Activated T-cell treated with anti-CD3 and anti-CD28 coated beads, Interleukin-2, amount 50 U/mL, for 72 hours (primary cell): ENCODE measurements at regions not wholly inside any gene's neighbourhood (a gene's known extent, or its start where the extent isn't known, plus 50 kb on each side); places are given as distances from the start of the nearest gene placed in this dataset.

Source experiments
- ATAC-seq, 2 donors: fragments of 150-1000 bp; cut with Tn5 transposase; replicated peaks in 1 of 2; 2 replicates each; pipeline ENCODE4 v1.10.0; 2021; ENCODE audit warnings: moderate library complexity in 2 of 2, mild to moderate bottlenecking in 1 of 2
- DNase-seq, 2 donors: peaks; one replicate each; pipeline ENCODE4 v3.0.0; 2021 to 2022; ENCODE audit warnings: mixed read lengths in 1 of 2
- H3K27ac Mint-ChIP-seq: one replicate; pipeline ENCODE4 v1.8.0; 2022; ENCODE audit warnings: mild to moderate bottlenecking, moderate library complexity, mixed read lengths
- H3K27me3 Mint-ChIP-seq: one replicate; pipeline ENCODE4 v1.8.0; 2022; ENCODE audit warnings: low read depth, mixed read lengths
- H3K36me3 Mint-ChIP-seq, 2 donors: one replicate each; pipeline ENCODE4 v1.8.0; 2022; ENCODE audit warnings: mixed read lengths in 2 of 2, mild to moderate bottlenecking in 1 of 2; ENCODE audit not compliant: insufficient read depth in 2 of 2
- H3K4me1 Mint-ChIP-seq: one replicate; pipeline ENCODE4 v1.8.0; 2022; ENCODE audit warnings: low read depth, mixed read lengths
- H3K4me3 Mint-ChIP-seq, 2 donors: one replicate each; pipeline ENCODE4 v1.8.0; 2022; ENCODE audit warnings: mild to moderate bottlenecking in 2 of 2, mixed read lengths in 2 of 2, moderate library complexity in 2 of 2
- H3K9me3 Mint-ChIP-seq, 2 donors: one replicate each; pipeline ENCODE4 v1.8.0; 2022; ENCODE audit warnings: mixed read lengths in 2 of 2

- DNase-seq, result no peak
- H3K27me3 Mint-ChIP-seq, result peaks cover 14% of the 10 kb centered on the region
- peaks cover 0 to 1% of the 10 kb centered on the region in 2 donors for H3K36me3 Mint-ChIP-seq
- no peak overlapping the region for H3K4me3 Mint-ChIP-seq
- H3K27ac Mint-ChIP-seq, result no peak overlapping the region
- H3K9me3 Mint-ChIP-seq, result peaks cover 0 to 4% of the 10 kb centered on the region in 2 donors
- ATAC-seq, result no peak
- H3K4me1 Mint-ChIP-seq, result no peaks in the 10 kb centered on the region
Observed at GRCh38 chr6:113377362-113377942, 479.7 kb upstream of the MARCKS start.

GRCh38 chr6:113380591-113380990 is 476.6 kb upstream of the MARCKS start:
- no peaks in the 10 kb centered on the region for H3K36me3 Mint-ChIP-seq
- H3K27ac Mint-ChIP-seq, result no peak overlapping the region
- no peak overlapping the region for H3K4me3 Mint-ChIP-seq
- DNase-seq (no peak), ATAC-seq (peak in 1 of 2 donors; percentile 53)
- no peaks in the 10 kb centered on the region for H3K9me3 Mint-ChIP-seq
- no peaks in the 10 kb centered on the region for H3K27me3 Mint-ChIP-seq
- no peaks in the 10 kb centered on the region for H3K4me1 Mint-ChIP-seq

GRCh38 chr6:113381232-113381631 is 475.9 kb upstream of the MARCKS start:
- Mint-ChIP-seq H3K27me3 (no peaks in the 10 kb centered on the region), H3K27ac (no peak overlapping the region), H3K9me3 (no peaks in the 10 kb centered on the region), H3K36me3 (no peaks in the 10 kb centered on the region), H3K4me1 (no peaks in the 10 kb centered on the region), H3K4me3 (no peak overlapping the region)
- ATAC-seq (no peak), DNase-seq (no peak)

DNA sequence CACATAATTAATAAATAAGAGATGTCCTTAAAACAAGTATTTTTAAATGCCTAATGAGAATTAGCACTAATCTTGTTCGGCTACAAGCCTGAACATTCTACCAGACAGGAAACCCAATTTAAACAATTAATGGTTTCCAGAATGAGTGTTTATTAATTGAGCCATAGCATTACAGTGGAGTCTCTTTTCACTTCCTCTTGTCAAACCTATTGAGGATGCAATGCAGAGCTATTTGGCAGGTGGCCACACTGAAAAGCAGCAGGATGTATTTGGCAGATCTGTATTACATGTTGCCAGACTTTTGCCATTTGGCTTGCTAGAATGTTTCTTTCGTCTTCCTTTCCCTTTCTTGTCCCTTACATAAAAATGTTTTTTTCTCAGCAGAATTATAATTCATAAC is 475.2 kb upstream of the MARCKS start:
- Mint-ChIP-seq H3K4me1 (no peaks in the 10 kb centered on the region), H3K36me3 (no peaks in the 10 kb centered on the region), H3K9me3 (no peaks in the 10 kb centered on the region), H3K27ac (no peak overlapping the region), H3K4me3 (no peak overlapping the region), H3K27me3 (no peaks in the 10 kb centered on the region)
- DNase-seq (no peak), ATAC-seq (no peak)

GRCh38 chr6:113383701-113384100 is 473.4 kb upstream of the MARCKS start:
- Mint-ChIP-seq H3K27me3 (no peaks in the 10 kb centered on the region), H3K36me3 (no peaks in the 10 kb centered on the region), H3K4me3 (no peak overlapping the region), H3K4me1 (no peaks in the 10 kb centered on the region), H3K27ac (no peak overlapping the region), H3K9me3 (no peaks in the 10 kb centered on the region)
- DNase-seq, result no peak
- ATAC-seq, result no peak

- Mint-ChIP-seq H3K4me1 (no peaks in the 10 kb centered on the region), H3K36me3 (no peaks in the 10 kb centered on the region), H3K4me3 (no peak overlapping the region), H3K27ac (no peak overlapping the region), H3K9me3 (no peaks in the 10 kb centered on the region), H3K27me3 (no peaks in the 10 kb centered on the region)
- ATAC-seq, result no peak
- no peak for DNase-seq
Observed at GRCh38 chr6:113385020-113385431, 472.1 kb upstream of the MARCKS start.

DNA sequence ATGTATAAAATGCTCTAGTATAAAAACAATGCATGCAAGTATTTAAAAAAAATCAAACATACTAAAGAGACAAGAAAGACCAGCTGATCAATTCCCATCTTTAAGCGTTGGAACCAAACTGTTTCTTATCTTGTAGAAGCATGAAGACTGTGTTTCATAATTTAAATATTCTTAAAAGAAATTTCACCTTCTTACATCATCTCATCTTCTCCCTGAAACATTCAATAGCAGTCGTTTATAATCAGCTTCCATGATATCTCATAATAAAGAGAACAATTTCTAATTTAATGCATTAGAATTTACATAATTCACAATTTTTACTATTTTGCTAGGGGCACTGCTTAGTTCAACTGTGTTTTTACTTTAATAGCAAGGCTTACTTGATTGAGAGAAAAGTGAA is 468.1 kb upstream of the MARCKS start:
- Mint-ChIP-seq H3K27me3 (no peaks in the 10 kb centered on the region), H3K4me3 (no peak overlapping the region), H3K4me1 (no peaks in the 10 kb centered on the region), H3K27ac (no peak overlapping the region), H3K9me3 (no peaks in the 10 kb centered on the region), H3K36me3 (no peaks in the 10 kb centered on the region)
- DNase-seq, result no peak
- no peak for ATAC-seq

GRCh38 chr6:113392551-113393055 is 464.5 kb upstream of the MARCKS start:
- Mint-ChIP-seq H3K4me3 (no peak overlapping the region), H3K36me3 (no peaks in the 10 kb centered on the region), H3K4me1 (no peaks in the 10 kb centered on the region), H3K9me3 (no peaks in the 10 kb centered on the region), H3K27me3 (no peaks in the 10 kb centered on the region), H3K27ac (no peak overlapping the region)
- DNase-seq (no peak), ATAC-seq (no peak)

- H3K27me3 Mint-ChIP-seq, result no peaks in the 10 kb centered on the region
- H3K27ac Mint-ChIP-seq, result no peak overlapping the region
- no peak overlapping the region for H3K4me3 Mint-ChIP-seq
- H3K36me3 Mint-ChIP-seq, result no peaks in the 10 kb centered on the region
- no peak for ATAC-seq
- no peaks in the 10 kb centered on the region for H3K4me1 Mint-ChIP-seq
- H3K9me3 Mint-ChIP-seq, result no peaks in the 10 kb centered on the region
- DNase-seq, result no peak
Observed at GRCh38 chr6:113394216-113394615, 462.9 kb upstream of the MARCKS start.

- Mint-ChIP-seq H3K4me1 (no peaks in the 10 kb centered on the region), H3K27ac (no peak overlapping the region), H3K9me3 (no peaks in the 10 kb centered on the region), H3K4me3 (no peak overlapping the region), H3K27me3 (no peaks in the 10 kb centered on the region), H3K36me3 (no peaks in the 10 kb centered on the region)
- ATAC-seq, result no peak
- no peak for DNase-seq
Observed at GRCh38 chr6:113394729-113395128, 462.4 kb upstream of the MARCKS start.

DNA sequence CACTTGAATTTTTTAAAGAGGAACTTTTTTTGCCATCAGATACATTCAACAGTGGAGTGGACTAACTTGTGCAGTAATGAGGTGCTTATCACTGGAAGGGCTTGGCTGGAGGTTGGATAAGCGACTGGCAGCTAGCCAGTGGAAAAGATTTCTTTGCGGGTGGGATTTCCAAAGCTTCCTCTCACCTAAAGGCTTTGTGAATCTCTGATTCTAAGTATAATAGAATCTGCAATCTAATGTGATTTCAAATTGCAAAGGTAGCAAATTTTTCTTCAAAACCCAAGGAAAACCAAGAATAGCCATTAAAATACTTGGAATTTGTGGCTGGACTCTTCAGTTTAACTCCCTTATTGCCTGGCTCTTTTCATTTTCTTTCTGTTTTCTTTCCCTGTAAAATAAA is 460.4 kb upstream of the MARCKS start:
- ATAC-seq (no peak), DNase-seq (no peak)
- peaks cover 2% of the 10 kb centered on the region in 2 donors for H3K9me3 Mint-ChIP-seq
- H3K27ac Mint-ChIP-seq, result no peak overlapping the region
- no peak overlapping the region for H3K4me3 Mint-ChIP-seq
- no peaks in the 10 kb centered on the region for H3K27me3 Mint-ChIP-seq
- no peaks in the 10 kb centered on the region for H3K4me1 Mint-ChIP-seq
- peaks cover 0 to 2% of the 10 kb centered on the region in 2 donors for H3K36me3 Mint-ChIP-seq

GRCh38 chr6:113397236-113397635 is 459.9 kb upstream of the MARCKS start:
- H3K4me1 Mint-ChIP-seq, result no peaks in the 10 kb centered on the region
- H3K36me3 Mint-ChIP-seq, result peaks cover 0 to 2% of the 10 kb centered on the region in 2 donors
- DNase-seq, result no peak
- ATAC-seq, result no peak
- H3K4me3 Mint-ChIP-seq, result no peak overlapping the region
- H3K27me3 Mint-ChIP-seq, result no peaks in the 10 kb centered on the region
- no peak overlapping the region for H3K27ac Mint-ChIP-seq
- H3K9me3 Mint-ChIP-seq, result peaks cover 2% of the 10 kb centered on the region in 2 donors

DNA sequence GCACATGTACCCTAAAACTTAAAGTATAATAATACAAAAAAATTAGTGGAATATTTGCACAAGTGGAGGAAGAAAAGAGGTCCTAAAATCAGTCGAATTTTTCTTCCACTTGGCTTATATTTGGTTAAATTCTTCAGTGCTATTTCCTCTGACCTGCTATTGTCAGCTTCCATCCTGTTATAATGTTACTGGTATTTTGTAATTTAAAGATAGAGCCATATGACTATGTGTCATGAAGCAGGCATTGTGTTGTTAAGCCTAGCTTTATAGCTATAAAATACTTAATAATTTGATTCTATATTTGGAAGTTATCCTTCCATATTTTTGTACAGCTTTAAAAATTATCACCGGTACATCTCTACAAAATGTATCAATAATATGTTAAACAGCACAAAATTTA is 455.9 kb upstream of the MARCKS start:
- no peak overlapping the region for H3K4me3 Mint-ChIP-seq
- peaks cover 0 to 2% of the 10 kb centered on the region in 2 donors for H3K36me3 Mint-ChIP-seq
- no peak overlapping the region for H3K27ac Mint-ChIP-seq
- H3K27me3 Mint-ChIP-seq, result no peaks in the 10 kb centered on the region
- H3K9me3 Mint-ChIP-seq, result peaks cover 2% of the 10 kb centered on the region in 2 donors
- ATAC-seq (no peak), DNase-seq (no peak)
- no peaks in the 10 kb centered on the region for H3K4me1 Mint-ChIP-seq

GRCh38 chr6:113402544-113402943 is 454.6 kb upstream of the MARCKS start:
- H3K27ac Mint-ChIP-seq, result no peak overlapping the region
- no peaks in the 10 kb centered on the region for H3K27me3 Mint-ChIP-seq
- ATAC-seq (no peak), DNase-seq (no peak)
- no peaks in the 10 kb centered on the region for H3K4me1 Mint-ChIP-seq
- H3K36me3 Mint-ChIP-seq, result peaks cover 0 to 2% of the 10 kb centered on the region in 2 donors
- peaks cover 2% of the 10 kb centered on the region in 2 donors for H3K9me3 Mint-ChIP-seq
- no peak overlapping the region for H3K4me3 Mint-ChIP-seq
